ENCODE measurements at regions not wholly inside any gene's neighbourhood (a gene's known extent, or its start where the extent isn't known, plus 50 kb on each side); places are given as distances from the start of the nearest gene placed in this dataset.

GRCh38 chr2:222993920-222994650 lies 57.9 kb upstream of the KCNE4 start:
- 30 to 37% methylated on average over 8 of the region's 8 CpGs for WGBS, 2 donors
- DNase-seq (ENCODE audit: low spot score in 2 of 2) = peak; percentile 89 to 93
- TF ChIP-seq POLR2A (IDR thresholded peaks at IDR 0.05) (no peak), CTCF (IDR thresholded peaks at IDR 0.05) (no peak)
- intact Hi-C loops (cut with DNase I; ENCODE audit: low total_unique reads) = no loop called here
- no peak overlapping the region for H3K4me3 ChIP-seq (ENCODE audit: low read depth, poor library complexity, severe bottlenecking)

GRCh38 chr2:222998459-222998858 lies 53.5 kb upstream of the KCNE4 start:
- TF ChIP-seq POLR2A (IDR thresholded peaks at IDR 0.05) = no peak
- no peak for TF ChIP-seq CTCF (IDR thresholded peaks at IDR 0.05)
- DNase-seq (ENCODE audit: low spot score in 2 of 2) = no peak
- H3K4me3 ChIP-seq (ENCODE audit: low read depth, poor library complexity, severe bottlenecking) = no peak overlapping the region
- intact Hi-C loops (cut with DNase I; ENCODE audit: low total_unique reads) = no loop called here
- 89 to 97% methylated on average over 1 of the region's 1 CpG for WGBS, 2 donors

- TF ChIP-seq POLR2A (IDR thresholded peaks at IDR 0.05) (no peak), CTCF (IDR thresholded peaks at IDR 0.05) (no peak)
- DNase-seq (ENCODE audit: low spot score in 2 of 2) = no peak
- intact Hi-C loops (cut with DNase I; ENCODE audit: low total_unique reads) = no loop called here
- WGBS, 2 donors = 78 to 80% methylated on average over 12 of the region's 12 CpGs
- no peak overlapping the region for H3K4me3 ChIP-seq (ENCODE audit: low read depth, poor library complexity, severe bottlenecking)
These were observed 50.9 kb upstream of the KCNE4 start for GRCh38 chr2:223000872-223001796.

- WGBS, 2 donors = 66 to 71% methylated on average over 3 of the region's 3 CpGs
- no peak for DNase-seq (ENCODE audit: low spot score in 2 of 2)
- intact Hi-C loops (cut with DNase I; ENCODE audit: low total_unique reads) = no loop called here
- TF ChIP-seq POLR2A (IDR thresholded peaks at IDR 0.05) = no peak
- H3K4me3 ChIP-seq (ENCODE audit: low read depth, poor library complexity, severe bottlenecking) = no peak overlapping the region
These were observed 50.2 kb upstream of the KCNE4 start for GRCh38 chr2:223001797-223002175.

Data from lower leg skin (tissue), 4 donors.